Smooth muscle cell (in vitro differentiated cells): ENCODE measurements at regions not wholly inside any gene's neighbourhood (a gene's known extent, or its start where the extent isn't known, plus 50 kb on each side); places are given as distances from the start of the nearest gene placed in this dataset.
A peak's percentile ranks its signal among the peaks of the same experiment; 100 is the strongest.

ENCODE experiments used
- DNase-seq: peaks from one replicate; lab custom pipeline; 2025; ENCODE audit not compliant: unreplicated experiment; lab: John Stamatoyannopoulos, UW
- H2AFZ ChIP-seq: fragments of 200-600 bp; sonication (generic); 2 replicates; pipeline ENCODE4 v1.6.0; 2016; ENCODE audit warnings: antibody characterized with exemption, low read depth, mild to moderate bottlenecking
- H3F3A ChIP-seq: fragments of 200-600 bp; sonication (generic); 2 replicates; pipeline ENCODE4 v1.6.0; 2017; ENCODE audit warnings: antibody characterized with exemption, low read depth
- H3K27ac ChIP-seq: fragments of 200-600 bp; sonication (generic); 2 replicates; pipeline ENCODE4 v1.5.1; 2016; ENCODE audit warnings: low read depth, mild to moderate bottlenecking
- H3K27me3 ChIP-seq: fragments of 200-600 bp; sonication (generic); 2 replicates; pipeline ENCODE4 v1.6.1; 2016; ENCODE audit warnings: low read depth, mild to moderate bottlenecking
- H3K36me3 ChIP-seq: fragments of 200-600 bp; sonication (generic); 2 replicates; pipeline ENCODE4 v1.5.1; 2016; ENCODE audit warnings: low read depth
- H3K4me1 ChIP-seq: fragments of 200-600 bp; sonication (generic); 2 replicates; pipeline ENCODE4 v1.5.1; 2016; ENCODE audit warnings: low read depth
- H3K4me2 ChIP-seq: fragments of 200-600 bp; sonication (generic); 2 replicates; pipeline ENCODE4 v1.6.0; 2016; ENCODE audit warnings: mild to moderate bottlenecking
- H3K4me3 ChIP-seq: fragments of 200-600 bp; sonication (generic); 2 replicates; pipeline ENCODE4 v1.5.1; 2016; ENCODE audit warnings: mild to moderate bottlenecking
- H3K79me2 ChIP-seq: fragments of 200-600 bp; sonication (generic); 2 replicates; pipeline ENCODE4 v1.6.0; 2016; ENCODE audit warnings: low read depth, mild to moderate bottlenecking
- H3K9ac ChIP-seq: fragments of 200-600 bp; sonication (generic); 2 replicates; pipeline ENCODE4 v1.6.0; 2016; ENCODE audit warnings: low read depth
- H3K9me3 ChIP-seq: fragments of 200-600 bp; sonication (generic); replicated peaks from 2 replicates; pipeline ENCODE4 v1.5.1; 2016; ENCODE audit warnings: low read depth
- H4K20me1 ChIP-seq: fragments of 200-600 bp; sonication (generic); 2 replicates; pipeline ENCODE4 v1.6.0; 2016; ENCODE audit warnings: low read depth
- CTCF ChIP-seq: fragments of 200-600 bp; sonication (generic); IDR thresholded peaks from 2 replicates; pipeline ENCODE4 v1.5.1; 2017; ENCODE audit warnings: borderline replicate concordance, mild to moderate bottlenecking, antibody characterized with exemption; ENCODE audit not compliant: insufficient read depth, poor library complexity, severe bottlenecking
- WGBS: methylation state at CpG from one replicate; pipeline ENCODE4 v1.1.7; 2016; ENCODE audit warnings: low lambda C conversion rate; 5-methylcytosine and 5-hydroxymethylcytosine counted together

- DNase-seq, result no peak
- 50% methylated on average over 1 of the region's 1 CpG for WGBS
Measured at GRCh38 chr2:58434692-58435091, 193.6 kb upstream of the FANCL start.

GRCh38 chr2:58432491-58433170, 191.5 kb upstream of the FANCL start:
- 49% methylated on average over 3 of the region's 3 CpGs for WGBS
- H3K27me3 ChIP-seq, result no peaks in the 10 kb centered on the region
- peaks cover 9% of the 10 kb centered on the region for H3F3A ChIP-seq
- no peak for DNase-seq
- no peak overlapping the region for H2AFZ ChIP-seq
- no peak for TF ChIP-seq CTCF
- no peaks in the 10 kb centered on the region for H3K9me3 ChIP-seq
- peak overlapping the region; percentile 63 for H3K4me2 ChIP-seq
- no peak overlapping the region for H3K9ac ChIP-seq
- no peak overlapping the region for H3K4me3 ChIP-seq
- H3K36me3 ChIP-seq, result no peaks in the 10 kb centered on the region
- no peaks in the 10 kb centered on the region for H3K79me2 ChIP-seq
- no peaks in the 10 kb centered on the region for H4K20me1 ChIP-seq
- H3K4me1 ChIP-seq, result peaks cover 10% of the 10 kb centered on the region
- no peak overlapping the region for H3K27ac ChIP-seq

More at GRCh38 chr2:58434692-58435091, 193.6 kb upstream of the FANCL start:
- Histone ChIP-seq H3K4me2 (no peak overlapping the region), H3K4me3 (no peak overlapping the region), H3K9me3 (no peaks in the 10 kb centered on the region), H3K27ac (no peak overlapping the region), H3F3A (peaks cover 4% of the 10 kb centered on the region), H2AFZ (peak overlapping the region; percentile 19), H3K36me3 (no peaks in the 10 kb centered on the region), H3K79me2 (no peaks in the 10 kb centered on the region), H3K4me1 (peaks cover 10% of the 10 kb centered on the region), H3K9ac (no peak overlapping the region), H4K20me1 (no peaks in the 10 kb centered on the region), H3K27me3 (no peaks in the 10 kb centered on the region)
- no peak for TF ChIP-seq CTCF

GRCh38 chr2:58429014-58429875, 188.1 kb upstream of the FANCL start:
- Histone ChIP-seq H3K27ac (no peak overlapping the region), H3K27me3 (no peaks in the 10 kb centered on the region), H3K9me3 (no peaks in the 10 kb centered on the region), H3K9ac (no peak overlapping the region), H3K36me3 (no peaks in the 10 kb centered on the region), H3K4me1 (peaks cover 13% of the 10 kb centered on the region), H2AFZ (peak overlapping the region; percentile 32), H4K20me1 (no peaks in the 10 kb centered on the region), H3F3A (peaks cover 12% of the 10 kb centered on the region), H3K79me2 (no peaks in the 10 kb centered on the region), H3K4me2 (peak overlapping the region; percentile 97), H3K4me3 (peak overlapping the region; percentile 85)
- no peak for TF ChIP-seq CTCF
- no peak for DNase-seq
- 23% methylated on average over 13 of the region's 13 CpGs for WGBS
